A673 (cell line): ENCODE measurements at regions not wholly inside any gene's neighbourhood (a gene's known extent, or its start where the extent isn't known, plus 50 kb on each side); places are given as distances from the start of the nearest gene placed in this dataset.

Experiments used
- CTCF ChIP-seq: fragments of 300-800, 200-600 bp; sonication (generic); conservative IDR thresholded peaks from 2 replicates; pipeline ENCODE4 v1.5.1; 2017; ENCODE audit warnings: low read depth, mild to moderate bottlenecking, antibody characterized with exemption, low read length, moderate library complexity, mixed read lengths
- EZH2 ChIP-seq: fragments of 200-600 bp; sonication (generic); IDR thresholded peaks from 2 replicates; pipeline ENCODE4 v1.6.1; 2017; ENCODE audit warnings: borderline replicate concordance, low read depth, mild to moderate bottlenecking, mixed read lengths, antibody characterized with exemption, low read length; ENCODE audit not compliant: poor library complexity, severe bottlenecking

- TF ChIP-seq EZH2 (no peak), CTCF (no peak)
These were observed 134.9 kb upstream of the ZNF438 start for GRCh38 chr10:31166606-31167005.
